ENCODE measurements at regions not wholly inside any gene's neighbourhood (a gene's known extent, or its start where the extent isn't known, plus 50 kb on each side); places are given as distances from the start of the nearest gene placed in this dataset.

- TF ChIP-seq EZH2 (IDR thresholded peaks at IDR 0.05; ENCODE audit: borderline replicate concordance) (no peak), CTCF (IDR thresholded peaks at IDR 0.05; ENCODE audit: poor library complexity) (no peak)
Measured at GRCh38 chr3:94317017-94317416, 254.2 kb downstream of the NSUN3 start.
